CD4-positive, alpha-beta T cell (primary cell): ENCODE measurements at regions not wholly inside any gene's neighbourhood (a gene's known extent, or its start where the extent isn't known, plus 50 kb on each side); places are given as distances from the start of the nearest gene placed in this dataset.

ENCODE experiments used
- ATAC-seq: fragments of 200-7000 bp; cut with Tn5 transposase; one replicate; pipeline ENCODE4 v1.10.0; 2022; ENCODE audit warnings: mild to moderate bottlenecking; ENCODE audit not compliant: poor library complexity
- CTCF ChIA-PET: fragments of 350-600 bp; sonication (Branson Sonifier 250); formaldehyde crosslinking; loops from one replicate; lab custom pipeline; 2021; ENCODE audit warnings: antibody characterized with exemption, inconsistent platforms; lab: Charles Lee
- POLR2A ChIA-PET: fragments of 350-600 bp; sonication (Branson Sonifier 250); formaldehyde crosslinking; loops from one replicate; lab custom pipeline; 2021; ENCODE audit warnings: antibody characterized with exemption, inconsistent platforms; lab: Charles Lee
- DNase-seq, 14 experiments: peaks; one replicate each; pipeline ENCODE4 v3.0.0-alpha.2; 2013 to 2020; ENCODE audit warnings: mixed read lengths in 2 of 14
- H3K27ac ChIP-seq, 2 donors: one replicate each; pipeline versions ENCODE4 v1.5.1 to v1.7.0; 2013; ENCODE audit warnings: low read length in 2 of 2, low read depth in 1 of 2, mild to moderate bottlenecking in 1 of 2
- H3K27me3 ChIP-seq, 2 experiments: 1 replicate in 1 of 2; 2 replicates in 1 of 2; pipeline versions ENCODE4 v1.6.1 to v1.7.0; 2013; ENCODE audit warnings: low read length in 2 of 2, control low read depth in 1 of 2, mild to moderate bottlenecking in 1 of 2, moderate library complexity in 1 of 2; ENCODE audit not compliant: insufficient read depth in 2 of 2, control insufficient read depth in 1 of 2
- H3K36me3 ChIP-seq: one replicate; pipeline ENCODE4 v1.6.1; 2013; ENCODE audit warnings: low read length, control low read depth; ENCODE audit not compliant: insufficient read depth
- H3K4me1 ChIP-seq: one replicate; pipeline ENCODE4 v1.6.1; 2013; ENCODE audit warnings: low read length, control low read depth; ENCODE audit not compliant: insufficient read depth
- H3K4me3 ChIP-seq: one replicate; pipeline ENCODE4 v1.5.1; 2013; ENCODE audit warnings: mild to moderate bottlenecking, low read length, moderate library complexity
- H3K9me3 ChIP-seq, 2 experiments: 1 replicate in 1 of 2; 2 replicates in 1 of 2; pipeline versions ENCODE4 v1.6.1 to v1.7.0; 2013; ENCODE audit warnings: low read length in 2 of 2, mild to moderate bottlenecking in 2 of 2, control low read depth in 1 of 2, moderate library complexity in 1 of 2; ENCODE audit not compliant: control insufficient read depth in 1 of 2, insufficient read depth in 1 of 2
- H3K27ac Mint-ChIP-seq: one replicate; pipeline ENCODE4 v1.8.0; 2020; ENCODE audit warnings: mixed read lengths
- H3K27me3 Mint-ChIP-seq: one replicate; pipeline ENCODE4 v1.8.0; 2021; ENCODE audit warnings: mixed read lengths
- H3K36me3 Mint-ChIP-seq: one replicate; pipeline ENCODE4 v1.8.0; 2021; ENCODE audit warnings: low read depth, mixed read lengths
- H3K4me1 Mint-ChIP-seq: one replicate; pipeline ENCODE4 v1.8.0; 2021; ENCODE audit warnings: low read depth, mixed read lengths
- H3K4me3 Mint-ChIP-seq: one replicate; pipeline ENCODE4 v1.8.0; 2020; ENCODE audit warnings: mild to moderate bottlenecking, mixed read lengths
- H3K9me3 Mint-ChIP-seq: one replicate; pipeline ENCODE4 v1.8.0; 2020; ENCODE audit warnings: mixed read lengths
- intact Hi-C, 2 experiments: fragments of 100-400 bp; cut with DNase I in 1 of 2; cut with micrococcal nuclease in 1 of 2; formaldehyde crosslinking; loops; one replicate each; pipeline versions ENCODE4 v1.15.1 to v1.9.0; 2023 to 2025; cut with DNase I, micrococcal nuclease
- TF ChIP-seq, protein P1 (sequence below): fragments of 200-600 bp; IDR thresholded peaks from one replicate; pipeline ENCODE4 v1.8.0; 2022; ENCODE audit warnings: antibody characterized with exemption, mild to moderate bottlenecking

DNA sequence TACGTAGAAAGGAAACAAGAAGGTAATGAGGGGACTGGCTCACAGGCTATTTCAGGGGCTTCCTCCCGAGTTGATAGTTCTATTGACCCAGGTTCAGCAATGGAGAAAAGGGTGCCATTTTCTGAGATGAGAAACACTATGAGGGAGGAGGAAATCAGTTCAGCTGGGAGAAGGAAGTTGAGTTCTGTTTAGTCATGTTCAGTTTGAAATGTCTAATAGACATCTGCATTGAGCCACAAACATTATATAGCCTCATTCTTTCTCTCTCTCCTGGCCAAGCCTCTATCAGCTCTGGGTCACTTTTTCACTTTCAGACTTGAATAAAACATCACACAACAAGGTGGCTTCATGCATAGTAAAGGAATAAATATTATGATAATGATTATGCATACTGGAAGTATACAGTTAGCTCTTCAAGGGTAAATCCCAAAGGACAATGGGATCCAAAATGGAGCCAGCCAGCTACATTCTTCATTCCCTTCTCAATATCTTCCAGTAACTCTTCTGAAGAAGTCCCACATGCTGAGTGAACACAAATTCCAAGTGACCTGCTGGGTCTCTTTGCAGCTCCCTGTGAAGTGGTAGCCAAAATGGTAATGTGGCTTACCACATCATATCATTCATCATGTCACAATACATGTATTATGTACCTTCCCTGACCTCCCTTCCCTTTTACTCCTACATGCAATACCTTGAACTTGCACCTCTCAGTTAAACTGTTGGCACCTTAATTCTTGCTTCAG lies 80.9 kb upstream of the CD44 start:
- Histone ChIP-seq H3K4me1 (peaks cover 26% of the 10 kb centered on the region), H3K27me3 (no peaks in the 10 kb centered on the region), H3K36me3 (no peaks in the 10 kb centered on the region), H3K4me3 (no peak overlapping the region), H3K9me3 (no peaks in the 10 kb centered on the region), H3K27ac (no peak overlapping the region)
- Mint-ChIP-seq H3K27ac (peak overlapping the region; percentile 76), H3K36me3 (no peaks in the 10 kb centered on the region), H3K4me3 (peak overlapping the region; percentile 25), H3K9me3 (peaks cover 3% of the 10 kb centered on the region), H3K27me3 (no peaks in the 10 kb centered on the region), H3K4me1 (peaks cover 53% of the 10 kb centered on the region)
- peak in 1 of 14 experiments; percentile 58 for DNase-seq
- intact Hi-C loops: no loop called here
- ATAC-seq: peak; percentile 44
- ChIA-PET POLR2A (interaction anchor here (0.7 to 3.1 kb wide), 7 partner anchors 10 to 22 kb away, joined by 3 to 12 read pairs (median 4); no protein-coding TSS in a partner anchor), CTCF (interaction anchor here (1.0 kb wide), 1 partner anchor 105 kb away, joined by 4 read pairs; no protein-coding TSS in a partner anchor)
- TF ChIP-seq, protein P1, sequence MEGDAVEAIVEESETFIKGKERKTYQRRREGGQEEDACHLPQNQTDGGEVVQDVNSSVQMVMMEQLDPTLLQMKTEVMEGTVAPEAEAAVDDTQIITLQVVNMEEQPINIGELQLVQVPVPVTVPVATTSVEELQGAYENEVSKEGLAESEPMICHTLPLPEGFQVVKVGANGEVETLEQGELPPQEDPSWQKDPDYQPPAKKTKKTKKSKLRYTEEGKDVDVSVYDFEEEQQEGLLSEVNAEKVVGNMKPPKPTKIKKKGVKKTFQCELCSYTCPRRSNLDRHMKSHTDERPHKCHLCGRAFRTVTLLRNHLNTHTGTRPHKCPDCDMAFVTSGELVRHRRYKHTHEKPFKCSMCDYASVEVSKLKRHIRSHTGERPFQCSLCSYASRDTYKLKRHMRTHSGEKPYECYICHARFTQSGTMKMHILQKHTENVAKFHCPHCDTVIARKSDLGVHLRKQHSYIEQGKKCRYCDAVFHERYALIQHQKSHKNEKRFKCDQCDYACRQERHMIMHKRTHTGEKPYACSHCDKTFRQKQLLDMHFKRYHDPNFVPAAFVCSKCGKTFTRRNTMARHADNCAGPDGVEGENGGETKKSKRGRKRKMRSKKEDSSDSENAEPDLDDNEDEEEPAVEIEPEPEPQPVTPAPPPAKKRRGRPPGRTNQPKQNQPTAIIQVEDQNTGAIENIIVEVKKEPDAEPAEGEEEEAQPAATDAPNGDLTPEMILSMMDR: no peak

DNA sequence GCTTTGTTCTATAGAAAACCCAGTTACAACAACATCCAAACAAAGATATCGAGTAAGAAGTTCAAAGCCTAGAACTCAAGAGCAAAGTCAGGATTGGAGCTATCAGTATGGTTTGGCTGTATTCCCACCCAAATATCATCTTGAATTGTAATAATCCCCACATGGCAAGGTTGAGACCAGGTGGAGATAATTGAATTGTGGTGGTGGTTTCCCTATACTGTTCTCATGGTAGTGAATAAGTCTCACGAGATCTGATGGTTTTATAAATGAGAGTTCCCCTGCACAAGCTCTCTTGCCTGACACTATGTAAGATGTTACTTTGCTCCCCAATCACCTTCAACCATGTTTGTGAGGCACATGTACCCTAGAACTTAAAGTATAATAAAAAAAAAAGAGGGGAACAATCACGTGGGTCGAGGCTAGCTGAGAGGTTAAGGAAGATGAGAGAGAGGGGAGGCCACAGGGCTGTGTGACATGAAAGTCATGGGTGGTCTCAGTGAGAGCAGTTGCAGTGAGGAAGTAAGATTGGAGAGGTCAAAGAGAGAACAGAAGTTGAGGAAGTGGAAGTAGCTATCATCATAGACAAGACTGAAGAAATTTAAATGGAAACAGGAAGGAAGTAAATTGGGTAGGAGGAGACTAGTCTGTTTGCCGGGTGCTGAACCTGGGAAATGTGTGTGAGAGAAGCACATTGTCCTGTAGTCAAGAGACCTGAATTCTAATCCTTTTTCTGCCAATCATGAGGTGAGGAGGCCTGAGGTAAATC lies 80.1 kb upstream of the CD44 start:
- ChIA-PET POLR2A (interaction anchor here (0.7 to 3.1 kb wide), 10 partner anchors 8 to 96 kb away, joined by 3 to 12 read pairs (median 4); no protein-coding TSS in a partner anchor), CTCF (interaction anchor here (1.0 kb wide), 2 partner anchors 11 to 166 kb away, joined by 3 read pairs; no protein-coding TSS in a partner anchor)
- ATAC-seq (peak; percentile 39), DNase-seq (peak in 1 of 14 experiments; percentile 47)
- Histone ChIP-seq H3K27ac (peak overlapping the region in 1 of 2 donors; percentile 17), H3K9me3 (no peaks in the 10 kb centered on the region), H3K36me3 (no peaks in the 10 kb centered on the region), H3K4me3 (no peak overlapping the region), H3K4me1 (peaks cover 26% of the 10 kb centered on the region), H3K27me3 (no peaks in the 10 kb centered on the region)
- intact Hi-C loops: no loop called here
- H3K9me3 Mint-ChIP-seq: peaks cover 3% of the 10 kb centered on the region
- H3K27ac Mint-ChIP-seq: peak overlapping the region; percentile 76
- H3K36me3 Mint-ChIP-seq: no peaks in the 10 kb centered on the region
- H3K4me3 Mint-ChIP-seq: no peak overlapping the region
- TF ChIP-seq, protein P1: no peak
- peaks cover 53% of the 10 kb centered on the region for H3K4me1 Mint-ChIP-seq
- H3K27me3 Mint-ChIP-seq: no peaks in the 10 kb centered on the region

DNA sequence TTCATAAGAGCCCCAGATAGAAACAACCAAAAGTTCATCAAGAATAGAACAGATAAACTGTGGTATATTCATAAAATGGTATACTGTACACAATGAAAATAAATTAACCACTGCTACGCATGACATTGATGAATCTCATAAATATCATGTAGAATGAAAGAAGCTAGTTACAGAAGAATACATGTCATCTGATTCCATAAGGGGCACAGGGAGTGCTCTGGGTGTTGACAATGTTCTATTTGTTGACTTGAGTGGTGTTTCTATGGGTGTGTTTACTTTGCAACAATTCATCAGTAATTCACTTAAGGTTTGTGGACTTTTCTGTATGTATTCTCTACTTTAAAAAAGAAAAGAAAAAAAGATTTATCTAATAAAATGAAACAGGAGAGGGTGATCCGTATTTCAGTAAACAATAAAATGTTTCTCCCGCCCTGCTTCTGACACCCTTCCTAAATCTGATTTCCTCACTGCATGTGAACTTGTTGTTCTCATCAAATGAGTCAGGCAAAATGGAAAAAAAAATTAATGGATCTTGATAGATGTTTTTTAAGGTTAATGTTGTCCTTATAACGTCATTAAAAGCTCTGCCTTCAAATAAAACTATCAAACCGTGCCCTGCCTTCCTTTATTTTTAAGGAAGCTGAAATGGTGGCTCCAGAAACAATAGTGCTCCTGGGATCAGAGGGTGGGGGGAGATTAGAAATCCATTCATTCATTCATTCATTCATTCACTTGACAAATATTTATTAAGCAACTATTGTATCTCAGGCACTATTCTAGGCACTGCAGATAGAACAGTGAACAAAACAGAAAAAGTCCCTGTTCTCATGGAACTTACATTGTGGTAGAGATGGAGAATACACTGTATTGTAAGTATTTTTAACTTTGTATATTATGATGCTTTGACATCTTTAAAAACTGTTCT lies 77.2 kb upstream of the CD44 start:
- POLR2A ChIA-PET: interaction anchor here (1.0 to 1.6 kb wide), 5 partner anchors 11 to 78 kb away, joined by 3 to 5 read pairs (median 3); partner anchors contain the start of gene CD44
- TF ChIP-seq, protein P1: no peak
- CTCF ChIA-PET: no interaction called here
- Histone ChIP-seq H3K4me3 (no peak overlapping the region), H3K36me3 (no peaks in the 10 kb centered on the region), H3K27ac (no peak overlapping the region), H3K4me1 (peaks cover 46% of the 10 kb centered on the region), H3K9me3 (no peaks in the 10 kb centered on the region), H3K27me3 (no peaks in the 10 kb centered on the region)
- peaks cover 3% of the 10 kb centered on the region for H3K9me3 Mint-ChIP-seq
- DNase-seq (no peak), ATAC-seq (no peak)
- peaks cover 37% of the 10 kb centered on the region for H3K4me1 Mint-ChIP-seq
- no peaks in the 10 kb centered on the region for H3K36me3 Mint-ChIP-seq
- H3K27me3 Mint-ChIP-seq: no peaks in the 10 kb centered on the region
- H3K27ac Mint-ChIP-seq: no peak overlapping the region
- intact Hi-C loops: no loop called here
- H3K4me3 Mint-ChIP-seq: no peak overlapping the region
